Activated T-cell treated with anti-CD3 and anti-CD28 coated beads, Interleukin-2, amount 50 U/mL, for 4 hours (primary cell): ENCODE measurements at regions not wholly inside any gene's neighbourhood (a gene's known extent, or its start where the extent isn't known, plus 50 kb on each side); places are given as distances from the start of the nearest gene placed in this dataset.

Experiments
- ATAC-seq, 2 donors: fragments of 200-7000 bp; cut with Tn5 transposase; one replicate each; pipeline ENCODE4 v1.10.0; 2021
- DNase-seq: peaks from one replicate; pipeline ENCODE4 v3.0.0-alpha.2; 2020
- H3K27me3 Mint-ChIP-seq: one replicate; pipeline ENCODE4 v1.8.0; 2021; ENCODE audit warnings: low read depth, mixed read lengths
- H3K36me3 Mint-ChIP-seq: one replicate; pipeline ENCODE4 v1.8.0; 2022; ENCODE audit warnings: mixed read lengths; ENCODE audit not compliant: insufficient read depth
- H3K4me1 Mint-ChIP-seq: one replicate; pipeline ENCODE4 v1.8.0; 2021; ENCODE audit warnings: low read depth, mixed read lengths
- H3K4me3 Mint-ChIP-seq: one replicate; pipeline ENCODE4 v1.8.0; 2021; ENCODE audit warnings: mild to moderate bottlenecking, moderate library complexity, mixed read lengths
- H3K9me3 Mint-ChIP-seq: one replicate; pipeline ENCODE4 v1.8.0; 2021; ENCODE audit warnings: mixed read lengths

- ATAC-seq (no peak), DNase-seq (no peak)
- Mint-ChIP-seq H3K4me1 (no peaks in the 10 kb centered on the region), H3K36me3 (no peaks in the 10 kb centered on the region), H3K4me3 (no peak overlapping the region), H3K27me3 (no peaks in the 10 kb centered on the region), H3K9me3 (peaks cover 12% of the 10 kb centered on the region)
Observed at GRCh38 chr2:76556018-76556417, 845.3 kb upstream of the GCFC2 start.

GRCh38 chr2:76546207-76546606, 835.5 kb upstream of the GCFC2 start:
- Mint-ChIP-seq H3K4me1 (no peaks in the 10 kb centered on the region), H3K4me3 (no peak overlapping the region)
- no peak for DNase-seq

DNA sequence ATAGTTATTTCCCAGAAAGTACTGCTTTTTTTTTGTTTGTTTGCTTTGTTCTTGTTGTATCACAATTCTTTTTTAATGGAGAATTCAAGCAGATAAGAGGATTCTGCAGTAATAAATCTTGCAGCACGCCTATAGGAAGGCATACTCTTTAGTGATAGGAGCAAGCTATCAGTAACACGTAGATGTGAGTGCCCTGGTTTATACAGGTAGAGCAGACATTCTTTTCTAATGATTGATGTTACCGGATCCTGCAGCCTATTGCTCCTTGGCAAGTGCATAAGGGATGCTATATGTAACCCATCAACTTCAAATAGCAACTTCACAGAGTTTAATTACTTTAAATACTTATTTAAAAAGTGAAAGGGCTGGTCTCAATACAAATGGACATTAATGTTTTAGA, 834.2 kb upstream of the GCFC2 start:
- Mint-ChIP-seq H3K9me3 (peaks cover 19% of the 10 kb centered on the region), H3K4me3 (no peak overlapping the region), H3K36me3 (no peaks in the 10 kb centered on the region), H3K27me3 (no peaks in the 10 kb centered on the region), H3K4me1 (no peaks in the 10 kb centered on the region)
- ATAC-seq (no peak), DNase-seq (no peak)

More at GRCh38 chr2:76546207-76546606, 835.5 kb upstream of the GCFC2 start:
- Mint-ChIP-seq H3K9me3 (peaks cover 23% of the 10 kb centered on the region), H3K36me3 (no peaks in the 10 kb centered on the region), H3K27me3 (no peaks in the 10 kb centered on the region)
- no peak for ATAC-seq

GRCh38 chr2:76517574-76517909, 806.8 kb upstream of the GCFC2 start:
- H3K4me3 Mint-ChIP-seq = no peak overlapping the region
- DNase-seq = no peak
- H3K36me3 Mint-ChIP-seq = no peaks in the 10 kb centered on the region
- no peaks in the 10 kb centered on the region for H3K27me3 Mint-ChIP-seq
- no peaks in the 10 kb centered on the region for H3K4me1 Mint-ChIP-seq
- no peak for ATAC-seq
- H3K9me3 Mint-ChIP-seq = peaks cover 26% of the 10 kb centered on the region

DNA sequence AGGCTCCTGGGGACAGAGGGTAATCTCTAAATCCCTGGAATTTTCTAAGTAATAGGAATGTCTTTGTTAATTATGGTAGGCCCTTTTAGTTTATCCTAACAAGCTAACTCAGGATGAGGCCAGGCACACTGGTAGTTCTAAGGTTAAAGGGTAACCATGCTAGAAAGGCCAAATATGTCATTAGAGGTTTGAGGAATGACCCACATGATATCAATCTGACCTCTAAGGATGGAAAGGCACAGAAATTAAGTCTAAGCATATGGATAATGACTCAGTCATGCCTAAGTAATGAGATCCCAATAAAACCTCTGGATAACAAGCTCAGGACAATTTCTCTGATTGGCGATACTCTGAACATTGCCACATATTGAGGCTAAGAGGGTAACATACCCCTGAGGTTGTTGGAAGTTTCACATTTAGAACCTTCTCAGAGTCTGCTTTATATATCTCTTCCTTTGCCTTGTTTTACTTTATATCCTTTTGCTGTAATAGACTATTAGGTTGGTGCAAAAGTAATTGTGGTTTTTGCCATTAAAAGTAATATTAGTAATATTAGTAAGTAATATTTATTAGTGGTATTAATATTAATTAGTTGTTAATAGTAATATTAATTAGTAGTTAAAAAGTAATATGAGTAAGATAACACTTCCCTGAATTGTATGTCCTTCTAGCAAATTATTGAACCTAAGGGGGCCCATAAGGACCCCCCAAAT, 806.3 kb upstream of the GCFC2 start:
- Mint-ChIP-seq H3K4me1 (no peaks in the 10 kb centered on the region), H3K36me3 (no peaks in the 10 kb centered on the region), H3K9me3 (peaks cover 26% of the 10 kb centered on the region), H3K4me3 (no peak overlapping the region), H3K27me3 (no peaks in the 10 kb centered on the region)
- ATAC-seq = no peak
- no peak for DNase-seq

DNA sequence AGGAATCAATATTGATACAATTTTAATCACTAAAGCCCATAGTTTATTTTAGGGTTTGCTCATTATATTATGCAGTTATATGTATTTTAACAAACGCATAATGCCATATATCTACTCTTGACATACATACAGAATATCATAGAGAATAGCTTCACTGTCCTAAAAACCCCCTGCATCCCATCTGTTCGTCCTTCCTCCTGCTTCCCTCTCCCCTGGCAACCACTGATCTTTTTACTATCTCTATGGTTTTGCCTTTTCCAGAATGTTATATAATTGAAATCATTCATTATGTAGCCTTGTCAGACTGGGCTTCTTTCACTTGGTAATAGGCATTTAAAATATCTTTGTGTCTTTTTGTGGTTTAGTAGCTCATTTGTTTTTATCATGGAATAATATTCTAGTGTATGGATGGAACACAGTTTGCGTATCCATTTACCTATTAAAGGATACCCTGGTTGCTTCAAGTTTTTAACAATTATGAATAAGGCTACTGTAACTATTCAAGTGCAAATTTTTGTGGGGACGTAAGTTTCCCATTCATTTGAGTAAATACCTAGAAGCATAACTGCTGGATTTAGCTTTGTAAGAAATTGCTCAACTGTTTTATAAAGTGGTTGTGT, 801.6 kb upstream of the GCFC2 start:
- H3K4me1 Mint-ChIP-seq = no peaks in the 10 kb centered on the region
- no peaks in the 10 kb centered on the region for H3K36me3 Mint-ChIP-seq
- no peaks in the 10 kb centered on the region for H3K27me3 Mint-ChIP-seq
- peaks cover 20% of the 10 kb centered on the region for H3K9me3 Mint-ChIP-seq
- DNase-seq (no peak), ATAC-seq (no peak)
- H3K4me3 Mint-ChIP-seq = no peak overlapping the region

DNA sequence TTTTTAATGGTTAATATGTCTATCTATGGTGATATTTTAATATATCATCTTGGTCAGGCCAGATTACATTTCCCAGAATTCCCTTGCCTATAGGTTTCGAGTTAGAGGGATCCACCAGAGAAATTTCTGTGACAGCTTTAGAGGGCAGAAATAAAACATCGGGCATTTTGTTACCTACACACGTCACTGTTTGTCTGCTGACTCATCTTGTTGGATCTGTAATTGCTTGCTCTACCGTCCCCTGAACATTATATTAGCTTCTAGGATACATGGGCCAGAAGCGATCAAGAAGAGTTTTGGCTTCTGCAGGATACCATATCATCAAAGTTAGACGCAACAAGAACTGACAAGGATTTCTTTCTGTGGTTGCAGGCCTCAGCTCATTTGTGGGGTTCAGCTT, 795.8 kb upstream of the GCFC2 start:
- Mint-ChIP-seq H3K9me3 (peaks cover 4% of the 10 kb centered on the region), H3K27me3 (no peaks in the 10 kb centered on the region), H3K4me3 (no peak overlapping the region), H3K36me3 (no peaks in the 10 kb centered on the region), H3K4me1 (no peaks in the 10 kb centered on the region)
- ATAC-seq (no peak), DNase-seq (no peak)

DNA sequence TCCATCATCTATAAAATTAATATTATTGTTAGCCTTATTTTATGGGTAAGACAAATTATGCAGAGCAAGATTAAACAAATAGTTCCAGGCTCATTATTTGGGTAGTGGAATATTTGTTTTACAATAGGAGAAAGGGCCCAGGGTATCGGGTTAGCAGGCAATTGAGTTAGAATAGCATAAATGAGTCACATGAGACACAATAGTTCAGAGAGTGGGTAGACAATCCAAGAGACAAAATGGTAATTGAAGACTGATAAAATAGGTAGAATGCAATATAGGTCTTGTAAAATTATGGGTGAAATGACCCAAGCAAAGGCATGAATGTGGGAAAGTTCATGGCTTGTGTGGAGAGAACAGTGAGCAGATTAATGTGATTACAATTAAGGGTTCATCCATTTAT, 790.9 kb upstream of the GCFC2 start:
- H3K4me3 Mint-ChIP-seq = no peak overlapping the region
- no peaks in the 10 kb centered on the region for H3K9me3 Mint-ChIP-seq
- no peaks in the 10 kb centered on the region for H3K4me1 Mint-ChIP-seq
- no peaks in the 10 kb centered on the region for H3K27me3 Mint-ChIP-seq
- DNase-seq = no peak
- ATAC-seq = no peak
- no peaks in the 10 kb centered on the region for H3K36me3 Mint-ChIP-seq

DNA sequence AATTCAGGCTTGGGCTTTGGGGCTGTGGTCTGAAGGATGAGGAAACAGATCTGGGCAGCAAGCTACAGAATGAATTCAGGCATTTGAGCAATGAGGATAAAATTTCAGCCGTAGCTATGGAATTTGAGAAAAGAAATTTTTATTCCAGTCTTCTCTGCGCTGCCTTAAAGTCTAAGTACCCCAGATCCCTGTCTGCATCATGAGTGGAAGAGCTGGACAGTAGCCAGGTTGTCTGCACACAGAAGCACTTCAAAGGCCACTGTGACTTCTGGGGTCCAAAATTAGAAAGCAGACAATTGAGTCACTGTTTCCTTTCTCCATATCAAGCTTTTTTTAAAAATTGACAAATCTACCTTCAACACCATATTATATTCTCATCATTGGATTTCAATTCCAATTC, 787.6 kb upstream of the GCFC2 start:
- no peak for DNase-seq
- H3K36me3 Mint-ChIP-seq = no peaks in the 10 kb centered on the region
- no peaks in the 10 kb centered on the region for H3K9me3 Mint-ChIP-seq
- no peaks in the 10 kb centered on the region for H3K27me3 Mint-ChIP-seq
- no peaks in the 10 kb centered on the region for H3K4me1 Mint-ChIP-seq
- no peak overlapping the region for H3K4me3 Mint-ChIP-seq
- no peak for ATAC-seq

DNA sequence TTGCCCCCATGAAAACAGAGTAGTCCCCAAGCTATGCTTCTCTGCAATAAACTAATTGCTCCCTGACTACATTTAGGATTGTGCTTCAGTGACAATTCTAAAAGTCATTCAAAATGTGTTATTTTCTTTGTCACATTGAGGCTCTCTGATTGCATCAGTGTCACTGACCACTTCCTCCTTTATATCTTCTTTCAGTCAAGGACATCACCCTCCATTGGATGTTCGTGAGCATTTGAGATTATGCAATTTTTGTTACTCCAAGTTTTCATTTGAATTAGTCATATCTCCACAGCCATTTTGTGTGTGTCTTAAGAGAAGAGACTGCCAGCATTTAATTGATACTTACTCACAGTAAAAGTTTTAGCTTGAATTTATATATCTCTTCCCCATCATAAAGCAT, 780.8 kb upstream of the GCFC2 start:
- ATAC-seq = no peak
- DNase-seq = no peak
- Mint-ChIP-seq H3K4me1 (no peaks in the 10 kb centered on the region), H3K9me3 (peaks cover 10% of the 10 kb centered on the region), H3K27me3 (no peaks in the 10 kb centered on the region), H3K4me3 (no peak overlapping the region), H3K36me3 (no peaks in the 10 kb centered on the region)

DNA sequence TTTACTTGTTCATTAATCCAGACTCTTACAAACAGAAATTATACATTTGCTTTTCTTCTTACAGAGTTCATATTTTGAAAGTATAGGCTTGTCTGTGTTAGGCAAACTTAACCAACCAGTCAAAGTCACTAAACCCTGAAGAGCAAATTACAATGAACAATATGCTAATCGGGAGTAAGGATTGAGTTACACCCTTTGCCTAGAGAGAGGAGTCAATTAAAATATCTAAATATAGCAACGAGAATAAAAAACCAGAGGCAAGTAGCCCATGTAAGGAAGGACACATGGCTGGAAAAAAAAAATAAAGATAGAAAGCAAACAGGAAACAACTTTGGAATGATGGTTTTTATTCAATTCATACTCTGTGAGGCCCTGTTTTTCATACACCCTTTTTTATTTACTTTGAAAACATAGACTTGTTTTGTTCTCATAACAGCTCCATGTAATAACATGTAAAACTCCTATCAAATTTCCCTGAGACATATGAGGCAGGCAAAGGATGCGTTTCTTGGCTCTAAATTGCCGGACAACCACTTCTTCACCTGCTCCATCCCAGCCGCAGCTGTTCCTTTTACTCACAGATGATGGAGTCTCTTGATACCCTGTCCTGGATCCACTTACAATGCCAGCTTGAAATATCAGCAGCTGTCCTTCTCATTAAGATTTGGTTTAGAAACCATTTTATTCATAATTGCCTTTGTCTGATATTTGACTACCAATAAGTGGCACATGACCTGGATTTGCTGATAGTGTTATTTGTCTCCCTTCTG, 767.7 kb upstream of the GCFC2 start:
- Mint-ChIP-seq H3K27me3 (no peaks in the 10 kb centered on the region), H3K4me3 (no peak overlapping the region), H3K36me3 (no peaks in the 10 kb centered on the region), H3K9me3 (peaks cover 2% of the 10 kb centered on the region), H3K4me1 (no peaks in the 10 kb centered on the region)
- DNase-seq (no peak), ATAC-seq (no peak)

GRCh38 chr2:76472946-76473345, 762.2 kb upstream of the GCFC2 start:
- Mint-ChIP-seq H3K27me3 (no peaks in the 10 kb centered on the region), H3K4me1 (no peaks in the 10 kb centered on the region), H3K36me3 (no peaks in the 10 kb centered on the region), H3K4me3 (no peak overlapping the region), H3K9me3 (peaks cover 13% of the 10 kb centered on the region)
- ATAC-seq = no peak
- DNase-seq = no peak

DNA sequence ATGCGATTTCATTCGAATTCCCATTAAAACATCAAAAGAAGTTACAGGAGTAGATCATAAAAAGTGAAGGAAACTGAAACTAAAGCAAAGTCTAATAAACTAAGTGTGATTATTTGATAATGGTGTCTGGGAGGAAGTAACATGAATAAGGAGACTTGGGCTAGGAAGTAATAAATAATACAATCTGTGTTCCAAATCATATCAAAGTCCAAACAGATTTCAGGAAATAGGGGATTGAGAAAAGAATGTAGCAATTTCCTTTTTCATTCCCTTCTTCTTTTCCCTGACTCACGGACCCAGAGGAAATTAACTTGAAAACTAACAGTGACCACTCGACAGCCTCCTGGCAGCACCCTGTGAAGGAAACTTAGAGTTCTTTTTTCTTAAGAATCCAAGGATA, 758.4 kb upstream of the GCFC2 start:
- DNase-seq (no peak), ATAC-seq (no peak)
- no peaks in the 10 kb centered on the region for H3K27me3 Mint-ChIP-seq
- no peak overlapping the region for H3K4me3 Mint-ChIP-seq
- H3K9me3 Mint-ChIP-seq = peaks cover 17% of the 10 kb centered on the region
- no peaks in the 10 kb centered on the region for H3K36me3 Mint-ChIP-seq
- no peaks in the 10 kb centered on the region for H3K4me1 Mint-ChIP-seq

DNA sequence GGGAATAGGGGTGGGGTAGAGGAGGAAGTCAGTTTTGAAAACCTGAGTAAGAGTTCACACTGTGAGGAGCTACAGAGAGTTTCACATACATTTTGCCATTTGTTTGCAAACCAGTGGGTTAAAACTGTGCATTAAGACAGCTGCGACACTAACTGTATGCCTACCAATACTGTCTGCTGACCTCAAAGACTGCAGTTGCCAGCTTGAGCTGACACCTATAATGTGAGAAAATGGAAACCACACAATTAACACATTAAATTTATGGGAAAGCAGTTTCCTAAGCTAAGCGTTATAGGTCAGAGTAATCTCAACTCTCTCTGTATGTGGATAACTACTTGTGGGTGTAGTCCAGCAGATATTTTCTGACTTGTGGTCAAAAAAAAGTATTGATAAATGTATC, 756.6 kb upstream of the GCFC2 start:
- ATAC-seq = no peak
- H3K27me3 Mint-ChIP-seq = no peaks in the 10 kb centered on the region

GRCh38 chr2:76464310-76464709, 753.6 kb upstream of the GCFC2 start:
- Mint-ChIP-seq H3K27me3 (no peaks in the 10 kb centered on the region), H3K4me1 (no peaks in the 10 kb centered on the region), H3K36me3 (no peaks in the 10 kb centered on the region), H3K9me3 (peaks cover 11% of the 10 kb centered on the region), H3K4me3 (no peak overlapping the region)
- ATAC-seq (no peak), DNase-seq (no peak)

More for the DNA sequence above, 756.6 kb upstream of the GCFC2 start:
- no peaks in the 10 kb centered on the region for H3K4me1 Mint-ChIP-seq
- peaks cover 7% of the 10 kb centered on the region for H3K9me3 Mint-ChIP-seq
- H3K36me3 Mint-ChIP-seq = no peaks in the 10 kb centered on the region
- no peak overlapping the region for H3K4me3 Mint-ChIP-seq
- DNase-seq = no peak
